HEK293T (cell line): ENCODE measurements at regions not wholly inside any gene's neighbourhood (a gene's known extent, or its start where the extent isn't known, plus 50 kb on each side); places are given as distances from the start of the nearest gene placed in this dataset.

Experiments
- ARNT ChIP-seq: fragments of 450-650 bp; IDR thresholded peaks from 2 replicates; pipeline ENCODE4 v1.6.1; 2017; ENCODE audit warnings: mild to moderate bottlenecking
- BHLHE40 ChIP-seq: fragments of 450-650 bp; IDR thresholded peaks from 2 replicates; pipeline ENCODE4 v1.6.1; 2016; ENCODE audit warnings: mild to moderate bottlenecking, moderate library complexity, borderline replicate concordance
- ELF4 ChIP-seq: fragments of 450-650 bp; IDR thresholded peaks from 2 replicates; pipeline ENCODE4 v1.6.1; 2017; ENCODE audit warnings: antibody characterized with exemption
- FOXA1 ChIP-seq: fragments of 450-650 bp; IDR thresholded peaks from 2 replicates; pipeline ENCODE4 v1.6.1; 2016; ENCODE audit warnings: mild to moderate bottlenecking
- FOXM1 ChIP-seq: fragments of 450-650 bp; IDR thresholded peaks from 2 replicates; pipeline ENCODE4 v1.6.1; 2017; ENCODE audit warnings: mild to moderate bottlenecking, borderline replicate concordance
- HDGF ChIP-seq: fragments of 450-650 bp; IDR thresholded peaks from 2 replicates; pipeline ENCODE4 v1.6.1; 2017; ENCODE audit warnings: antibody characterized with exemption, borderline replicate concordance
- ZNF384 ChIP-seq: fragments of 450-650 bp; IDR thresholded peaks from 2 replicates; pipeline ENCODE4 v1.6.1; 2016

GRCh38 chr2:43033466-43034241 is 192.8 kb downstream of the ZFP36L2 start:
- TF ChIP-seq BHLHE40 (no peak), ZNF384 (no peak), FOXM1 (no peak), HDGF (no peak), ARNT (no peak), ELF4 (no peak), FOXA1 (no peak)
